ENCODE measurements at regions not wholly inside any gene's neighbourhood (a gene's known extent, or its start where the extent isn't known, plus 50 kb on each side); places are given as distances from the start of the nearest gene placed in this dataset.

DNA sequence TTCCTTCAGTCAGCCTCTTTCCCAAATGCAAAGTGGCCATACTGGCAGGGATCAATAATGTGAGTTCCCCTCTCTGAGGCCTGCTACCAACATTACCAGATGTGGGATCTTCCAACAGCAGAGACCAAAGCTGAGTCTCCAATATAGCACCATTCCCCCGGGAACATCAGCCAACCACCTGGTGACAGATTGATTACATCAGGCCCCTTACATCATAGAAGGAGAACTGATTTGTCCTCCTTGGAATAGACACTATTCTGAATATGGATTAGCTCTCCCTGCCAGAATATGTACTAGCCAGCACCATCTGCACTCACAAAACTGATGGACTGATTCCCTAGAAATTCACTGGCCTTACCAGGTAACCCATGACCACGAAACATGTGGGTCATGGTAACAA is 61.9 kb upstream of the CARMIL1 start:
- Histone ChIP-seq H3K27me3 (ENCODE audit: insufficient read depth, low read length) (no peaks in the 10 kb centered on the region), H3K79me1 (ENCODE audit: insufficient read depth, low read depth, low read length, poor library complexity, severe bottlenecking) (no peaks in the 10 kb centered on the region), H3K27ac (ENCODE audit: insufficient read length, low read depth, low read length) (no peak overlapping the region), H3K14ac (ENCODE audit: insufficient read depth, low read length) (no peak overlapping the region), H2AK5ac (ENCODE audit: insufficient read length, low read length) (no peak overlapping the region), H3K4me2 (ENCODE audit: insufficient read depth, insufficient read length, low read length) (no peak overlapping the region), H2BK5ac (ENCODE audit: insufficient read length, low read length) (no peak overlapping the region), H3K9ac (ENCODE audit: extremely low read depth, insufficient read length, low read length) (no peak overlapping the region), H2BK20ac (ENCODE audit: low read depth, low read length, poor library complexity, severe bottlenecking) (no peak overlapping the region), H3K18ac (ENCODE audit: insufficient read length, low read depth, low read length) (no peak overlapping the region), H4K5ac (ENCODE audit: insufficient read length, low read depth, low read length) (no peak overlapping the region), H3K23me2 (ENCODE audit: insufficient read length, low read depth, low read length, poor library complexity, severe bottlenecking) (no peaks in the 10 kb centered on the region), H3T11ph (ENCODE audit: low read length) (no peak overlapping the region), H3K4ac (ENCODE audit: low read depth, low read length) (no peak overlapping the region), H2AFZ (ENCODE audit: low read length) (no peak overlapping the region), H2BK120ac (ENCODE audit: low read depth, low read length, poor library complexity, severe bottlenecking) (no peak overlapping the region), H4K91ac (ENCODE audit: insufficient read length, low read depth, low read length) (no peak overlapping the region), H3K56ac (ENCODE audit: insufficient read length, low read depth, low read length) (no peak overlapping the region), H2BK12ac (ENCODE audit: insufficient read length, low read depth, low read length) (no peak overlapping the region), H3K23ac (ENCODE audit: insufficient read length, low read depth, low read length) (no peak overlapping the region), H4K8ac (replicated peaks; ENCODE audit: insufficient read length, low read depth, low read length) (no peak overlapping the region), H3K4me1 (ENCODE audit: insufficient read depth, low read length) (no peaks in the 10 kb centered on the region), H3K9me3 (ENCODE audit: control insufficient read depth, low read depth, low read length) (no peaks in the 10 kb centered on the region), H3K79me2 (ENCODE audit: insufficient read depth, low read length) (no peaks in the 10 kb centered on the region), H4K20me1 (ENCODE audit: control insufficient read depth, insufficient read depth, insufficient read length) (no peaks in the 10 kb centered on the region), H2BK15ac (ENCODE audit: low read depth, low read length) (no peak overlapping the region)
- Mint-ChIP-seq H3K27me3 (ENCODE audit: low read depth) (no peaks in the 10 kb centered on the region), H3K27ac (no peak overlapping the region), H3K4me1 (peaks cover 5 to 6% of the 10 kb centered on the region in 2 experiments; a peak in 2 of 4 replicates), H3K36me3 (ENCODE audit: insufficient read depth in 1 of 3, low read depth in 3 of 3) (peaks cover 0 to 4% (median 0%) of the 10 kb centered on the region in 3 experiments; a peak in 1 of 7 replicates), H3K4me3 (no peak overlapping the region), H3K9me3 (peaks cover 3 to 4% of the 10 kb centered on the region in 2 experiments; a peak in 2 of 5 replicates)
- TF ChIP-seq, protein P1, sequence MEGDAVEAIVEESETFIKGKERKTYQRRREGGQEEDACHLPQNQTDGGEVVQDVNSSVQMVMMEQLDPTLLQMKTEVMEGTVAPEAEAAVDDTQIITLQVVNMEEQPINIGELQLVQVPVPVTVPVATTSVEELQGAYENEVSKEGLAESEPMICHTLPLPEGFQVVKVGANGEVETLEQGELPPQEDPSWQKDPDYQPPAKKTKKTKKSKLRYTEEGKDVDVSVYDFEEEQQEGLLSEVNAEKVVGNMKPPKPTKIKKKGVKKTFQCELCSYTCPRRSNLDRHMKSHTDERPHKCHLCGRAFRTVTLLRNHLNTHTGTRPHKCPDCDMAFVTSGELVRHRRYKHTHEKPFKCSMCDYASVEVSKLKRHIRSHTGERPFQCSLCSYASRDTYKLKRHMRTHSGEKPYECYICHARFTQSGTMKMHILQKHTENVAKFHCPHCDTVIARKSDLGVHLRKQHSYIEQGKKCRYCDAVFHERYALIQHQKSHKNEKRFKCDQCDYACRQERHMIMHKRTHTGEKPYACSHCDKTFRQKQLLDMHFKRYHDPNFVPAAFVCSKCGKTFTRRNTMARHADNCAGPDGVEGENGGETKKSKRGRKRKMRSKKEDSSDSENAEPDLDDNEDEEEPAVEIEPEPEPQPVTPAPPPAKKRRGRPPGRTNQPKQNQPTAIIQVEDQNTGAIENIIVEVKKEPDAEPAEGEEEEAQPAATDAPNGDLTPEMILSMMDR (conservative IDR thresholded peaks at IDR 0.05) = no peak
- DNase-seq = no peak
- no CpG with 5 or more reads among the region's 2 CpGs for WGBS (ENCODE audit: extremely low coverage, insufficient read length, low lambda C conversion rate)

Measured in H9 (cell line).